ENCODE measurements at regions not wholly inside any gene's neighbourhood (a gene's known extent, or its start where the extent isn't known, plus 50 kb on each side); places are given as distances from the start of the nearest gene placed in this dataset.

- Histone ChIP-seq H3K79me2 (ENCODE audit: insufficient read depth, low read length) (no peaks in the 10 kb centered on the region), H3K27me3 (ENCODE audit: insufficient read depth, low read length) (no peaks in the 10 kb centered on the region), H2AFZ (ENCODE audit: low read depth, low read length, poor library complexity, severe bottlenecking) (no peak overlapping the region), H3K9me3 (ENCODE audit: control insufficient read depth in 1 of 2, insufficient read depth in 1 of 2, low read depth in 1 of 2, low read length in 2 of 2) (no peaks in the 10 kb centered on the region), H3K9ac (ENCODE audit: low read length) (no peak overlapping the region), H3K9me2 (ENCODE audit: insufficient read depth) (no peaks in the 10 kb centered on the region), H3K36me3 (ENCODE audit: control insufficient read depth in 1 of 2, insufficient read depth in 2 of 2, low read length in 2 of 2) (no peaks in the 10 kb centered on the region), H4K20me1 (ENCODE audit: insufficient read depth) (no peaks in the 10 kb centered on the region), H3K4me1 (ENCODE audit: control insufficient read depth in 1 of 2, insufficient read depth in 2 of 2, low read length in 2 of 2) (no peaks in the 10 kb centered on the region), H3K4me3 (replicated peaks in 1 of 2; ENCODE audit: low read depth in 1 of 2, low read length in 2 of 2) (no peak overlapping the region), H3K27ac (ENCODE audit: low read depth, low read length) (no peak overlapping the region), H3K4me2 (ENCODE audit: low read length) (no peak overlapping the region)
- CTCF ChIA-PET = no interaction called here
- RAD21 ChIA-PET (ENCODE audit: low non-redundant PET in 1 of 2, low total read pairs in 2 of 2, uncharacterized antibody in 2 of 2, unreplicated experiment in 2 of 2) = no interaction called here
- TF ChIP-seq CEBPB (IDR thresholded peaks at IDR 0.05; ENCODE audit: low read depth) = no peak
- no peak for TF ChIP-seq EZH2 (IDR thresholded peaks at IDR 0.05)
- no peak for TF ChIP-seq POLR2AphosphoS5 (IDR thresholded peaks at IDR 0.05; ENCODE audit: low read depth, low read length)
- TF ChIP-seq ZBTB33 (IDR thresholded peaks at IDR 0.05; ENCODE audit: extremely low read depth, insufficient replicate concordance, low read length) = no peak
- no peak for TF ChIP-seq ZFX (IDR thresholded peaks at IDR 0.05)
- no peak for TF ChIP-seq POLR2A (IDR thresholded peaks at IDR 0.05; ENCODE audit: borderline replicate concordance, extremely low read depth, insufficient read depth, insufficient read length)
- TF ChIP-seq SP1 (IDR thresholded peaks at IDR 0.05; ENCODE audit: low read depth) = no peak
- no peak for TF ChIP-seq MAX (IDR thresholded peaks at IDR 0.05)
- no peak for TF ChIP-seq EGR1 (IDR thresholded peaks at IDR 0.05; ENCODE audit: low read depth)
- TF ChIP-seq FOSL1 (IDR thresholded peaks at IDR 0.05; ENCODE audit: low read depth) = no peak
- no peak for TF ChIP-seq SIN3A (IDR thresholded peaks at IDR 0.05; ENCODE audit: low read depth)
- no peak for TF ChIP-seq ELF1 (IDR thresholded peaks at IDR 0.05; ENCODE audit: borderline replicate concordance, low read depth)
- TF ChIP-seq RAD21 (IDR thresholded peaks at IDR 0.05; ENCODE audit: low read depth) = no peak
- no peak for TF ChIP-seq SRF (IDR thresholded peaks at IDR 0.05; ENCODE audit: low read depth)
- TF ChIP-seq, protein P1, sequence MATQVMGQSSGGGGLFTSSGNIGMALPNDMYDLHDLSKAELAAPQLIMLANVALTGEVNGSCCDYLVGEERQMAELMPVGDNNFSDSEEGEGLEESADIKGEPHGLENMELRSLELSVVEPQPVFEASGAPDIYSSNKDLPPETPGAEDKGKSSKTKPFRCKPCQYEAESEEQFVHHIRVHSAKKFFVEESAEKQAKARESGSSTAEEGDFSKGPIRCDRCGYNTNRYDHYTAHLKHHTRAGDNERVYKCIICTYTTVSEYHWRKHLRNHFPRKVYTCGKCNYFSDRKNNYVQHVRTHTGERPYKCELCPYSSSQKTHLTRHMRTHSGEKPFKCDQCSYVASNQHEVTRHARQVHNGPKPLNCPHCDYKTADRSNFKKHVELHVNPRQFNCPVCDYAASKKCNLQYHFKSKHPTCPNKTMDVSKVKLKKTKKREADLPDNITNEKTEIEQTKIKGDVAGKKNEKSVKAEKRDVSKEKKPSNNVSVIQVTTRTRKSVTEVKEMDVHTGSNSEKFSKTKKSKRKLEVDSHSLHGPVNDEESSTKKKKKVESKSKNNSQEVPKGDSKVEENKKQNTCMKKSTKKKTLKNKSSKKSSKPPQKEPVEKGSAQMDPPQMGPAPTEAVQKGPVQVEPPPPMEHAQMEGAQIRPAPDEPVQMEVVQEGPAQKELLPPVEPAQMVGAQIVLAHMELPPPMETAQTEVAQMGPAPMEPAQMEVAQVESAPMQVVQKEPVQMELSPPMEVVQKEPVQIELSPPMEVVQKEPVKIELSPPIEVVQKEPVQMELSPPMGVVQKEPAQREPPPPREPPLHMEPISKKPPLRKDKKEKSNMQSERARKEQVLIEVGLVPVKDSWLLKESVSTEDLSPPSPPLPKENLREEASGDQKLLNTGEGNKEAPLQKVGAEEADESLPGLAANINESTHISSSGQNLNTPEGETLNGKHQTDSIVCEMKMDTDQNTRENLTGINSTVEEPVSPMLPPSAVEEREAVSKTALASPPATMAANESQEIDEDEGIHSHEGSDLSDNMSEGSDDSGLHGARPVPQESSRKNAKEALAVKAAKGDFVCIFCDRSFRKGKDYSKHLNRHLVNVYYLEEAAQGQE (IDR thresholded peaks at IDR 0.05; ENCODE audit: low read depth) = no peak
- TF ChIP-seq, protein P2, sequence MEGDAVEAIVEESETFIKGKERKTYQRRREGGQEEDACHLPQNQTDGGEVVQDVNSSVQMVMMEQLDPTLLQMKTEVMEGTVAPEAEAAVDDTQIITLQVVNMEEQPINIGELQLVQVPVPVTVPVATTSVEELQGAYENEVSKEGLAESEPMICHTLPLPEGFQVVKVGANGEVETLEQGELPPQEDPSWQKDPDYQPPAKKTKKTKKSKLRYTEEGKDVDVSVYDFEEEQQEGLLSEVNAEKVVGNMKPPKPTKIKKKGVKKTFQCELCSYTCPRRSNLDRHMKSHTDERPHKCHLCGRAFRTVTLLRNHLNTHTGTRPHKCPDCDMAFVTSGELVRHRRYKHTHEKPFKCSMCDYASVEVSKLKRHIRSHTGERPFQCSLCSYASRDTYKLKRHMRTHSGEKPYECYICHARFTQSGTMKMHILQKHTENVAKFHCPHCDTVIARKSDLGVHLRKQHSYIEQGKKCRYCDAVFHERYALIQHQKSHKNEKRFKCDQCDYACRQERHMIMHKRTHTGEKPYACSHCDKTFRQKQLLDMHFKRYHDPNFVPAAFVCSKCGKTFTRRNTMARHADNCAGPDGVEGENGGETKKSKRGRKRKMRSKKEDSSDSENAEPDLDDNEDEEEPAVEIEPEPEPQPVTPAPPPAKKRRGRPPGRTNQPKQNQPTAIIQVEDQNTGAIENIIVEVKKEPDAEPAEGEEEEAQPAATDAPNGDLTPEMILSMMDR (IDR thresholded peaks at IDR 0.05 in 2 of 3, conservative IDR thresholded peaks at IDR 0.05 in 1 of 3; ENCODE audit: borderline replicate concordance in 1 of 3, insufficient read depth in 1 of 3, low read depth in 2 of 3, low read length in 2 of 3) = no peak
- TF ChIP-seq, protein P3, sequence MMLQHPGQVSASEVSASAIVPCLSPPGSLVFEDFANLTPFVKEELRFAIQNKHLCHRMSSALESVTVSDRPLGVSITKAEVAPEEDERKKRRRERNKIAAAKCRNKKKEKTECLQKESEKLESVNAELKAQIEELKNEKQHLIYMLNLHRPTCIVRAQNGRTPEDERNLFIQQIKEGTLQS (IDR thresholded peaks at IDR 0.05) = no peak
- TF ChIP-seq CBX3 (IDR thresholded peaks at IDR 0.05; ENCODE audit: low read depth) = no peak
- no peak for TF ChIP-seq ZNF274 (IDR thresholded peaks at IDR 0.05; ENCODE audit: low read depth, low read length)
- TF ChIP-seq YY1 (IDR thresholded peaks at IDR 0.05; ENCODE audit: extremely low read depth, insufficient replicate concordance, low read depth, low read length) = no peak
- DNase-seq (ENCODE audit: low read depth, low spot score) = no peak
- POLR2A ChIA-PET = no interaction called here
- ATAC-seq = no peak
- BruUV-seq (replicated peaks) = no TSS peak
- intact Hi-C loops (cut with micrococcal nuclease) = no loop called here
These were observed 51.0 kb upstream of the ZNF516 start for GRCh38 chr18:76546088-76546435.

Measured in HCT116 (cell line).